Fibroblast of skin of back (primary cell): ENCODE measurements at regions not wholly inside any gene's neighbourhood (a gene's known extent, or its start where the extent isn't known, plus 50 kb on each side); places are given as distances from the start of the nearest gene placed in this dataset.
A peak's percentile ranks its signal among the peaks of the same experiment; 100 is the strongest.
"Not testable (repeated sequence)": the region's sequence is repeated elsewhere in the genome, so short reads cannot be mapped to it uniquely, and the experiment has no call there.

Source experiments
- DNase-seq: peaks from one replicate; pipeline ENCODE4 v3.0.0-alpha.2; 2013

- DNase-seq = no peak
Observed at GRCh38 chr5:74534397-74535129, 106.0 kb downstream of the ENC1 start.

GRCh38 chr5:74530326-74531050 is 110.0 kb downstream of the ENC1 start:
- DNase-seq = peak; percentile 80

- DNase-seq = no peak
Observed at GRCh38 chr5:74529101-74529500, 111.4 kb downstream of the ENC1 start.

GRCh38 chr5:74526111-74526510 is 114.4 kb downstream of the ENC1 start:
- DNase-seq = no peak

GRCh38 chr5:74524767-74525166 is 115.8 kb downstream of the ENC1 start:
- not testable (repeated sequence) for DNase-seq

GRCh38 chr5:74523698-74524097 is 116.8 kb downstream of the ENC1 start:
- DNase-seq = not testable (repeated sequence)

- not testable (repeated sequence) for DNase-seq
Observed at GRCh38 chr5:74522838-74523237, 117.7 kb downstream of the ENC1 start.

- DNase-seq = no peak
Observed at GRCh38 chr5:74521401-74521800, 119.1 kb downstream of the ENC1 start.

- DNase-seq = no peak
Observed at GRCh38 chr5:74519679-74520078, 120.8 kb downstream of the ENC1 start.

- DNase-seq = peak; percentile 45
Observed at GRCh38 chr5:74519161-74519571, 121.4 kb downstream of the ENC1 start.

GRCh38 chr5:74517700-74518099 is 122.8 kb downstream of the ENC1 start:
- DNase-seq = peak; percentile 95

- DNase-seq = peak; percentile 92
Observed at GRCh38 chr5:74516211-74516636, 124.3 kb downstream of the ENC1 start.

GRCh38 chr5:74514888-74515551 is 125.5 kb downstream of the ENC1 start:
- DNase-seq = no peak

GRCh38 chr5:74511770-74512169 is 128.8 kb downstream of the ENC1 start:
- DNase-seq = not testable (repeated sequence)

- no peak for DNase-seq
Observed at GRCh38 chr5:74510476-74511075, 130.0 kb downstream of the ENC1 start.

GRCh38 chr5:74507370-74508005 is 133.0 kb downstream of the ENC1 start:
- DNase-seq = peak; percentile 32

- DNase-seq = peak; percentile 45
Observed at GRCh38 chr5:74506119-74506518, 134.4 kb downstream of the ENC1 start.

GRCh38 chr5:74504463-74504862 is 136.1 kb downstream of the ENC1 start:
- no peak for DNase-seq

- no peak for DNase-seq
Observed at GRCh38 chr5:74502479-74502950, 138.0 kb downstream of the ENC1 start.

GRCh38 chr5:74501674-74502478 is 138.7 kb downstream of the ENC1 start:
- DNase-seq = no peak

GRCh38 chr5:74500110-74500917 is 140.2 kb downstream of the ENC1 start:
- DNase-seq = no peak
